ENCODE measurements at regions not wholly inside any gene's neighbourhood (a gene's known extent, or its start where the extent isn't known, plus 50 kb on each side); places are given as distances from the start of the nearest gene placed in this dataset.

- no peak for TF ChIP-seq BRD4 (CRISPR knock-in tag; IDR thresholded peaks at IDR 0.05)
Observed at GRCh38 chr4:38510201-38510600, 153.8 kb upstream of the KLF3 start (continued).

DNA sequence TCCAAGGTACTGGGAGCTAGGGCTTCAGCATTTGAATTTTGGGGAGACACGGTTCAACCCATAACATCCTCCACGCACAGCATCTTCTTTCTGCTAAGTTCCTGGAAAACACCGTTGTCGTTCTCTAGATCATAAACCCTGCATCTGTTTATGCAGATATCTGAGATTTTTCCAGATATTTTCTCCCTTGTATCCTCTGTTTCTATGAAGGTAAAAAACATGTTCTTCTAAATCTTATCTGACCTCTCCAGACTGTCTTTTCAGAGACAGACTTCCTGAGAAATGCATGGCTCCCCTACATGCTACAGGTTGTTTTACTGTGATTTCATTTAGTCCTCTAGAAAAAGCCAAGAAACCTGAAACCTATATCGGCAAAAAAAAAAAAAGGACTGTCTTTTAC is 152.3 kb upstream of the KLF3 start:
- H3K9ac ChIP-seq (ENCODE audit: insufficient read depth, low read depth, low read length), result no peak overlapping the region
- H3K4me2 ChIP-seq (ENCODE audit: low read depth, low read length), result no peak overlapping the region
- H3K4me1 ChIP-seq (ENCODE audit: insufficient read depth, low read length), result peaks cover 11% of the 10 kb centered on the region
- in situ Hi-C loops (cut with HindIII; ENCODE audit: extremely low pct_ligation_motif_present, low pct_unique_long_range_greater_than_20kb), result no loop called here
- no peak overlapping the region for H3K27ac ChIP-seq (ENCODE audit: extremely low read length, insufficient read depth, low read length)
- no peaks in the 10 kb centered on the region; a peak in 1 of 5 replicates for H3K27me3 ChIP-seq (ENCODE audit: control insufficient read depth in 1 of 2, insufficient read depth in 2 of 2, low read length in 2 of 2)
- TF ChIP-seq EEA1 (CRISPR knock-in tag; IDR thresholded peaks at IDR 0.05; ENCODE audit: borderline replicate concordance), result no peak
- no peak for TF ChIP-seq SATB2 (CRISPR knock-in tag; IDR thresholded peaks at IDR 0.05)
- no peak for TF ChIP-seq REL (CRISPR knock-in tag; conservative IDR thresholded peaks at IDR 0.05)
- TF ChIP-seq ZBTB43 (CRISPR knock-in tag; conservative IDR thresholded peaks at IDR 0.05), result no peak
- TF ChIP-seq RELA (CRISPR knock-in tag; IDR thresholded peaks at IDR 0.05), result no peak
- TF ChIP-seq, protein P1, sequence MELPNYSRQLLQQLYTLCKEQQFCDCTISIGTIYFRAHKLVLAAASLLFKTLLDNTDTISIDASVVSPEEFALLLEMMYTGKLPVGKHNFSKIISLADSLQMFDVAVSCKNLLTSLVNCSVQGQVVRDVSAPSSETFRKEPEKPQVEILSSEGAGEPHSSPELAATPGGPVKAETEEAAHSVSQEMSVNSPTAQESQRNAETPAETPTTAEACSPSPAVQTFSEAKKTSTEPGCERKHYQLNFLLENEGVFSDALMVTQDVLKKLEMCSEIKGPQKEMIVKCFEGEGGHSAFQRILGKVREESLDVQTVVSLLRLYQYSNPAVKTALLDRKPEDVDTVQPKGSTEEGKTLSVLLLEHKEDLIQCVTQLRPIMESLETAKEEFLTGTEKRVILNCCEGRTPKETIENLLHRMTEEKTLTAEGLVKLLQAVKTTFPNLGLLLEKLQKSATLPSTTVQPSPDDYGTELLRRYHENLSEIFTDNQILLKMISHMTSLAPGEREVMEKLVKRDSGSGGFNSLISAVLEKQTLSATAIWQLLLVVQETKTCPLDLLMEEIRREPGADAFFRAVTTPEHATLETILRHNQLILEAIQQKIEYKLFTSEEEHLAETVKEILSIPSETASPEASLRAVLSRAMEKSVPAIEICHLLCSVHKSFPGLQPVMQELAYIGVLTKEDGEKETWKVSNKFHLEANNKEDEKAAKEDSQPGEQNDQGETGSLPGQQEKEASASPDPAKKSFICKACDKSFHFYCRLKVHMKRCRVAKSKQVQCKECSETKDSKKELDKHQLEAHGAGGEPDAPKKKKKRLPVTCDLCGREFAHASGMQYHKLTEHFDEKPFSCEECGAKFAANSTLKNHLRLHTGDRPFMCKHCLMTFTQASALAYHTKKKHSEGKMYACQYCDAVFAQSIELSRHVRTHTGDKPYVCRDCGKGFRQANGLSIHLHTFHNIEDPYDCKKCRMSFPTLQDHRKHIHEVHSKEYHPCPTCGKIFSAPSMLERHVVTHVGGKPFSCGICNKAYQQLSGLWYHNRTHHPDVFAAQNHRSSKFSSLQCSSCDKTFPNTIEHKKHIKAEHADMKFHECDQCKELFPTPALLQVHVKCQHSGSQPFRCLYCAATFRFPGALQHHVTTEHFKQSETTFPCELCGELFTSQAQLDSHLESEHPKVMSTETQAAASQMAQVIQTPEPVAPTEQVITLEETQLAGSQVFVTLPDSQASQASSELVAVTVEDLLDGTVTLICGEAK (IDR thresholded peaks at IDR 0.05), result no peak
- TF ChIP-seq, protein P1 (CRISPR knock-in tag; IDR thresholded peaks at IDR 0.05), result no peak
- TF ChIP-seq, protein P2, sequence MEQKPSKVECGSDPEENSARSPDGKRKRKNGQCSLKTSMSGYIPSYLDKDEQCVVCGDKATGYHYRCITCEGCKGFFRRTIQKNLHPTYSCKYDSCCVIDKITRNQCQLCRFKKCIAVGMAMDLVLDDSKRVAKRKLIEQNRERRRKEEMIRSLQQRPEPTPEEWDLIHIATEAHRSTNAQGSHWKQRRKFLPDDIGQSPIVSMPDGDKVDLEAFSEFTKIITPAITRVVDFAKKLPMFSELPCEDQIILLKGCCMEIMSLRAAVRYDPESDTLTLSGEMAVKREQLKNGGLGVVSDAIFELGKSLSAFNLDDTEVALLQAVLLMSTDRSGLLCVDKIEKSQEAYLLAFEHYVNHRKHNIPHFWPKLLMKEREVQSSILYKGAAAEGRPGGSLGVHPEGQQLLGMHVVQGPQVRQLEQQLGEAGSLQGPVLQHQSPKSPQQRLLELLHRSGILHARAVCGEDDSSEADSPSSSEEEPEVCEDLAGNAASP (CRISPR knock-in tag; IDR thresholded peaks at IDR 0.05; ENCODE audit: borderline replicate concordance), result no peak
- no peak for TF ChIP-seq ZFP90 (CRISPR knock-in tag; IDR thresholded peaks at IDR 0.05; ENCODE audit: borderline replicate concordance)
- intact Hi-C loops (cut with micrococcal nuclease; ENCODE audit: unreplicated experiment), result no loop called here
- no peak for ATAC-seq
- no peak for FAIRE-seq
- H3K36me3 ChIP-seq (replicated peaks in 1 of 2; ENCODE audit: control insufficient read depth in 1 of 2, insufficient read depth in 2 of 2, low read length in 2 of 2), result no peaks in the 10 kb centered on the region
- no peaks in the 10 kb centered on the region for H4K20me1 ChIP-seq (ENCODE audit: insufficient read depth, low read length)
- H3K79me2 ChIP-seq (ENCODE audit: insufficient read depth, low read length), result no peaks in the 10 kb centered on the region
- no peak overlapping the region for H3K4me3 ChIP-seq (replicated peaks in 1 of 3; ENCODE audit: insufficient read depth in 1 of 3, low read depth in 2 of 3, low read length in 3 of 3)
- H3K9me3 ChIP-seq (ENCODE audit: low read length), result no peaks in the 10 kb centered on the region
- ChIA-PET POLR2A (no interaction called here), CTCF (ENCODE audit: low intra/inter-chr PET ratio, low total read pairs) (no interaction called here)
- H2AFZ ChIP-seq (ENCODE audit: low read length), result no peak overlapping the region
- DNase-seq (ENCODE audit: low spot score), result no peak
- WGBS (ENCODE audit: low lambda C conversion rate), result 65% methylated on average over 5 of the region's 5 CpGs
- BruUV-seq (replicated peaks), result no TSS peak
